Transverse colon (tissue), 4 donors: ENCODE measurements at regions not wholly inside any gene's neighbourhood (a gene's known extent, or its start where the extent isn't known, plus 50 kb on each side); places are given as distances from the start of the nearest gene placed in this dataset.

Experiments
- CTCF ChIP-seq, 5 experiments: fragments of 200-600 bp in 3 of 5; fragments of 450-650 bp in 2 of 5; sonication (generic) in 3 of 5; IDR thresholded peaks; 1 replicate in 2 of 5; 2 replicates in 3 of 5; pipeline ENCODE4 v1.5.1; 2016 to 2017; ENCODE audit warnings: antibody characterized with exemption in 5 of 5, inconsistent platforms in 3 of 5, mild to moderate bottlenecking in 2 of 5, moderate library complexity in 1 of 5
- POLR2A ChIP-seq: fragments of 450-650 bp; IDR thresholded peaks from one replicate; pipeline ENCODE4 v1.6.1; 2016; ENCODE audit warnings: antibody characterized with exemption, mild to moderate bottlenecking, moderate library complexity
- POLR2AphosphoS5 ChIP-seq, 3 donors: sonication (generic); formaldehyde crosslinking; IDR thresholded peaks; one replicate each; pipeline ENCODE4 v1.6.1; 2016; ENCODE audit warnings: antibody characterized with exemption in 3 of 3

- TF ChIP-seq CTCF (IDR thresholded peaks at IDR 0.05): no peak
- TF ChIP-seq POLR2A: no peak
- no peak for TF ChIP-seq POLR2AphosphoS5 (IDR thresholded peaks at IDR 0.05)
These were observed 243.1 kb upstream of the NBEA start for GRCh38 chr13:34698945-34699344.
